ENCODE measurements at regions not wholly inside any gene's neighbourhood (a gene's known extent, or its start where the extent isn't known, plus 50 kb on each side); places are given as distances from the start of the nearest gene placed in this dataset.

DNA sequence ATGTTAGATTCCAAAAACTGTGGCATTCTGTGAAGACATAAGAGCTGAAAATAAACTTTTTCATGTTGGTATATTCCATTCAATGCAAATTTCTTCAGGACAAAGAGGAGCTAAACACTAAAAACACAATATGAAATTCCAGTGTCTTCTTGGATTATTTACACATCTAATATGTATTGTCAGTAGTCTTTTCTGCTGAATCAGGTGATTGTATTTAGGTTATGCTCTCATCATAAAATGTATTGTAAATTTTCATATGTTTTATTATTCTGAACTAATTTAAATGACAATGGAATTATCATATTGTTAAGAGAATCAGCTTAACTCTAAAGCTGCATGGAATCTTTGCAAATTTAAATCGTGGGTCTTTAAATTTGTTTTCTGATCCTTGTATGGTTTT lies 526.7 kb downstream of the PDHA2 start:
- no peak overlapping the region for H3K56ac ChIP-seq (ENCODE audit: extremely low read depth, insufficient read depth, low read length)

More for the DNA sequence above, 526.7 kb downstream of the PDHA2 start:
- H3K27me3 ChIP-seq (ENCODE audit: control insufficient read depth, insufficient read depth, low read length) = no peaks in the 10 kb centered on the region
- no peak overlapping the region for H2AFZ ChIP-seq (replicated peaks; ENCODE audit: low read length, poor library complexity)
- H3K4me2 ChIP-seq (ENCODE audit: low read depth, low read length) = no peak overlapping the region
- ATAC-seq (ENCODE audit: low read depth) (no peak), DNase-seq (no peak)
- H3K4ac ChIP-seq (ENCODE audit: low read depth, low read length) = no peak overlapping the region
- no peak overlapping the region for H2BK5ac ChIP-seq (ENCODE audit: low read depth, low read length, poor library complexity, severe bottlenecking)
- no peaks in the 10 kb centered on the region for H3K79me1 ChIP-seq (ENCODE audit: low read depth in 1 of 2, low read length in 2 of 2)
- peaks cover 4% of the 10 kb centered on the region; the same call in 1 of the 2 replicates for H3K9me3 ChIP-seq (ENCODE audit: control insufficient read depth, insufficient read depth, low read length)
- H3K4me1 ChIP-seq (ENCODE audit: control insufficient read depth, insufficient read depth, low read length) = no peaks in the 10 kb centered on the region
- H3K9ac ChIP-seq (ENCODE audit: low read depth, low read length) = no peak overlapping the region
- H4K91ac ChIP-seq (ENCODE audit: insufficient read depth, low read depth, low read length) = no peak overlapping the region
- H3K23ac ChIP-seq (ENCODE audit: low read depth, low read length) = no peak overlapping the region
- no peak overlapping the region for H2AK9ac ChIP-seq (replicated peaks; ENCODE audit: low read depth, low read length, poor library complexity)
- POLR2A ChIA-PET (ENCODE audit: unreplicated experiment) = no interaction called here
- no peak overlapping the region for H2BK15ac ChIP-seq (ENCODE audit: low read depth, low read length)
- no TSS peak for BruUV-seq (replicated peaks)
- intact Hi-C loops (cut with micrococcal nuclease) = no loop called here
- H2BK120ac ChIP-seq (ENCODE audit: low read depth, low read length) = no peak overlapping the region
- dilution Hi-C loops (cut with HindIII; ENCODE audit: low sequenced_read_pairs, unreplicated experiment) = no loop called here
- H4K8ac ChIP-seq (ENCODE audit: low read depth in 2 of 2, low read length in 2 of 2) = no peak overlapping the region
- CTCF ChIA-PET = no interaction called here
- H2AK5ac ChIP-seq (ENCODE audit: low read depth, low read length) = no peak overlapping the region
- no peak overlapping the region for H3K4me3 ChIP-seq (ENCODE audit: insufficient read depth, low read depth, low read length)
- no peaks in the 10 kb centered on the region for H4K20me1 ChIP-seq (ENCODE audit: insufficient read depth, low read length)
- H3K14ac ChIP-seq (replicated peaks; ENCODE audit: low read depth, low read length) = no peak overlapping the region
- no peak overlapping the region for H3K18ac ChIP-seq (ENCODE audit: low read depth, low read length)
- no peak overlapping the region for H4K5ac ChIP-seq (ENCODE audit: low read depth, low read length)
- no peaks in the 10 kb centered on the region for H3K9me1 ChIP-seq (ENCODE audit: insufficient read depth, low read length)
- in situ Hi-C loops (cut with MboI; ENCODE audit: low sequenced_read_pairs) = no loop called here
- H3K27ac ChIP-seq (ENCODE audit: insufficient read depth, low read length) = no peak overlapping the region
- H2BK20ac ChIP-seq (ENCODE audit: low read depth, low read length) = no peak overlapping the region
- no peaks in the 10 kb centered on the region for H3K36me3 ChIP-seq (ENCODE audit: control insufficient read depth, insufficient read depth, low read length)
- TF ChIP-seq POLR2A (IDR thresholded peaks at IDR 0.05; ENCODE audit: low read depth, low read length) = no peak
- no peak for TF ChIP-seq CEBPB (IDR thresholded peaks at IDR 0.05; ENCODE audit: low read depth, low read length)
- peak; percentile 36; the same call in 1 of the 2 replicates for TF ChIP-seq MAFK (IDR thresholded peaks at IDR 0.05; ENCODE audit: low read depth, low read length)
- WGBS, 2 experiments (ENCODE audit: extremely low coverage in 2 of 2, insufficient read length in 1 of 2) = no CpG with 5 or more reads among the region's 1 CpG
